ENCODE measurements at regions not wholly inside any gene's neighbourhood (a gene's known extent, or its start where the extent isn't known, plus 50 kb on each side); places are given as distances from the start of the nearest gene placed in this dataset.

GRCh38 chr9:129387822-129388221 lies 209.8 kb upstream of the IER5L start:
- no peak for DNase-seq (ENCODE audit: low read depth)
- in situ Hi-C loops (cut with HindIII; ENCODE audit: low pct_unique_long_range_greater_than_20kb, low sequenced_read_pairs), result no loop called here

GRCh38 chr9:129386812-129387177 lies 208.7 kb upstream of the IER5L start:
- in situ Hi-C loops (cut with HindIII; ENCODE audit: low pct_unique_long_range_greater_than_20kb, low sequenced_read_pairs), result no loop called here
- no peak for DNase-seq (ENCODE audit: low read depth)

- DNase-seq (ENCODE audit: low read depth), result no peak
- in situ Hi-C loops (cut with HindIII; ENCODE audit: low pct_unique_long_range_greater_than_20kb, low sequenced_read_pairs), result no loop called here
These were observed 207.3 kb upstream of the IER5L start for GRCh38 chr9:129385211-129385934.

GRCh38 chr9:129384491-129385210 lies 206.6 kb upstream of the IER5L start:
- in situ Hi-C loops (cut with HindIII; ENCODE audit: low pct_unique_long_range_greater_than_20kb, low sequenced_read_pairs), result no loop called here
- no peak for DNase-seq (ENCODE audit: low read depth)

- in situ Hi-C loops (cut with HindIII; ENCODE audit: low pct_unique_long_range_greater_than_20kb, low sequenced_read_pairs), result no loop called here
- DNase-seq (ENCODE audit: low read depth), result no peak
These were observed 205.8 kb upstream of the IER5L start for GRCh38 chr9:129383561-129384490.

- in situ Hi-C loops (cut with HindIII; ENCODE audit: low pct_unique_long_range_greater_than_20kb, low sequenced_read_pairs), result no loop called here
- no peak for DNase-seq (ENCODE audit: low read depth)
These were observed 205.0 kb upstream of the IER5L start for GRCh38 chr9:129383019-129383560.

- in situ Hi-C loops (cut with HindIII; ENCODE audit: low pct_unique_long_range_greater_than_20kb, low sequenced_read_pairs), result no loop called here
- DNase-seq (ENCODE audit: low read depth), result no peak
These were observed 204.4 kb upstream of the IER5L start for GRCh38 chr9:129382281-129383018.

- no peak for DNase-seq (ENCODE audit: low read depth)
- in situ Hi-C loops (cut with HindIII; ENCODE audit: low pct_unique_long_range_greater_than_20kb, low sequenced_read_pairs), result no loop called here
These were observed 203.5 kb upstream of the IER5L start for GRCh38 chr9:129381481-129381957.

GRCh38 chr9:129380961-129381401 lies 202.9 kb upstream of the IER5L start:
- DNase-seq (ENCODE audit: low read depth), result no peak
- in situ Hi-C loops (cut with HindIII; ENCODE audit: low pct_unique_long_range_greater_than_20kb, low sequenced_read_pairs), result no loop called here

GRCh38 chr9:129379886-129380285 lies 201.8 kb upstream of the IER5L start:
- no peak for DNase-seq (ENCODE audit: low read depth)
- in situ Hi-C loops (cut with HindIII; ENCODE audit: low pct_unique_long_range_greater_than_20kb, low sequenced_read_pairs), result no loop called here

GRCh38 chr9:129379181-129379836 lies 201.2 kb upstream of the IER5L start:
- DNase-seq (ENCODE audit: low read depth), result no peak
- in situ Hi-C loops (cut with HindIII; ENCODE audit: low pct_unique_long_range_greater_than_20kb, low sequenced_read_pairs), result no loop called here

GRCh38 chr9:129377931-129378661 lies 200.0 kb upstream of the IER5L start:
- DNase-seq (ENCODE audit: low read depth), result no peak
- in situ Hi-C loops (cut with HindIII; ENCODE audit: low pct_unique_long_range_greater_than_20kb, low sequenced_read_pairs), result no loop called here

GRCh38 chr9:129377181-129377580 lies 199.1 kb upstream of the IER5L start:
- in situ Hi-C loops (cut with HindIII; ENCODE audit: low pct_unique_long_range_greater_than_20kb, low sequenced_read_pairs), result no loop called here
- DNase-seq (ENCODE audit: low read depth), result no peak

- DNase-seq (ENCODE audit: low read depth), result no peak
- in situ Hi-C loops (cut with HindIII; ENCODE audit: low pct_unique_long_range_greater_than_20kb, low sequenced_read_pairs), result no loop called here
These were observed 197.8 kb upstream of the IER5L start for GRCh38 chr9:129375845-129376244.

GRCh38 chr9:129374651-129375050 lies 196.6 kb upstream of the IER5L start:
- in situ Hi-C loops (cut with HindIII; ENCODE audit: low pct_unique_long_range_greater_than_20kb, low sequenced_read_pairs), result no loop called here
- no peak for DNase-seq (ENCODE audit: low read depth)

- in situ Hi-C loops (cut with HindIII; ENCODE audit: low pct_unique_long_range_greater_than_20kb, low sequenced_read_pairs), result no loop called here
- no peak for DNase-seq (ENCODE audit: low read depth)
These were observed 196.2 kb upstream of the IER5L start for GRCh38 chr9:129374231-129374630.

GRCh38 chr9:129373361-129373760 lies 195.3 kb upstream of the IER5L start:
- no peak for DNase-seq (ENCODE audit: low read depth)
- in situ Hi-C loops (cut with HindIII; ENCODE audit: low pct_unique_long_range_greater_than_20kb, low sequenced_read_pairs), result no loop called here

Data from Caki2 (cell line).